ENCODE measurements at regions not wholly inside any gene's neighbourhood (a gene's known extent, or its start where the extent isn't known, plus 50 kb on each side); places are given as distances from the start of the nearest gene placed in this dataset.
A peak's percentile ranks its signal among the peaks of the same experiment; 100 is the strongest.

DNA sequence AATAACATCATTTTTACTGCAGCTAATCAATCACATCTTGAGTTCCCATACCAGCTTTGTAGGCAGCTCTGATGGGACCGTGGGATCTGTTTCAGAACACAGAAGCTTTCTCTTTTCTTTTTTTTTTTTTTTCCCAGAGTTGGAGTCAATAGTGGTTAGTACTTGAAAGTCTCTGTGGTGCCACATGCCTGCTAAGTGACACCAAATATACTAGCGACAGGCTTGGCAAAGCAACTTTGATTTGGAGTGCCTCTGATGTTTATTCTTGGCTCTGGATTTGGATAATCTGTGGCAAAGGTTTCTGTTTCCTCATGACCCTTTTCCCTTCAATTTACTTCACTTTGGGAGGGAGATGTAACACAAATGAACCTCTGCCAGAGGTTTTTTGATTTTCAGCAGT is 681.4 kb upstream of the TENM4 start:
- 39 to 51% methylated on average over 2 of the region's 2 CpGs for WGBS, 2 donors
- Histone ChIP-seq H3K36me3 (ENCODE audit: control insufficient read depth in 4 of 4, insufficient read depth in 4 of 4, low read length in 4 of 4) (no peaks in the 10 kb centered on the region), H3K27me3 (ENCODE audit: control insufficient read depth in 3 of 3, insufficient read depth in 3 of 3, low read length in 2 of 3) (no peaks in the 10 kb centered on the region), H3K9ac (ENCODE audit: insufficient read depth in 1 of 2, low read length in 2 of 2) (no peak overlapping the region), H3K27ac (ENCODE audit: low read depth in 1 of 2, low read length in 1 of 2) (no peak overlapping the region), H3K4me3 (no peak overlapping the region), H3K4me1 (ENCODE audit: control insufficient read depth in 5 of 5, insufficient read depth in 5 of 5, low read length in 5 of 5) (peaks cover 0 to 9% (median 5%) of the 10 kb centered on the region in 5 donors), H3K9me3 (ENCODE audit: control insufficient read depth in 4 of 4, insufficient read depth in 3 of 4, low read length in 3 of 4) (no peaks in the 10 kb centered on the region)
- peak in 2 of 3 donors; percentile 22 to 54 for DNase-seq
- TF ChIP-seq, protein P1, sequence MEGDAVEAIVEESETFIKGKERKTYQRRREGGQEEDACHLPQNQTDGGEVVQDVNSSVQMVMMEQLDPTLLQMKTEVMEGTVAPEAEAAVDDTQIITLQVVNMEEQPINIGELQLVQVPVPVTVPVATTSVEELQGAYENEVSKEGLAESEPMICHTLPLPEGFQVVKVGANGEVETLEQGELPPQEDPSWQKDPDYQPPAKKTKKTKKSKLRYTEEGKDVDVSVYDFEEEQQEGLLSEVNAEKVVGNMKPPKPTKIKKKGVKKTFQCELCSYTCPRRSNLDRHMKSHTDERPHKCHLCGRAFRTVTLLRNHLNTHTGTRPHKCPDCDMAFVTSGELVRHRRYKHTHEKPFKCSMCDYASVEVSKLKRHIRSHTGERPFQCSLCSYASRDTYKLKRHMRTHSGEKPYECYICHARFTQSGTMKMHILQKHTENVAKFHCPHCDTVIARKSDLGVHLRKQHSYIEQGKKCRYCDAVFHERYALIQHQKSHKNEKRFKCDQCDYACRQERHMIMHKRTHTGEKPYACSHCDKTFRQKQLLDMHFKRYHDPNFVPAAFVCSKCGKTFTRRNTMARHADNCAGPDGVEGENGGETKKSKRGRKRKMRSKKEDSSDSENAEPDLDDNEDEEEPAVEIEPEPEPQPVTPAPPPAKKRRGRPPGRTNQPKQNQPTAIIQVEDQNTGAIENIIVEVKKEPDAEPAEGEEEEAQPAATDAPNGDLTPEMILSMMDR (IDR thresholded peaks at IDR 0.05; ENCODE audit: control extremely low read depth, extremely low read depth): no peak
- ATAC-seq (ENCODE audit: insufficient read depth, low FRiP score): no peak

DNA sequence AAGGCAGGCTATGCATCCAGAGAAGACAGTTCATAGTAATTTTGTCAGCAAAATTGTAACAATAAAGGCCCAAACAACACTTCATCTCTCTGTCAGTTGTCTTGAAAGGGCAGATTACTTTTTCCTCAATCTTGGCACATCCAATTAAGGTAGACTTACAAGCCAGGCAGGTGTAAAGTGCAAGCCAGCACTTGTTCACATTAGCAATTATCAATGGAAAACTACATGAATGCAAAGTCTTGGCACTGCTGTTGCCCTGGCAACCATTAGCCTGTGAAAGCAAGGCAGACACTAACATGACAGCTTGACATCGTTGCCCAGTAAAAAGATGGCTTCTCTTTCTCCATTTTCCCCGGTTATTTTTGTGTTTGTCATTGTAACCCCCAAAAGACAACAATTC is 677.2 kb upstream of the TENM4 start:
- 77 to 78% methylated on average over 2 of the region's 2 CpGs for WGBS, 2 donors
- no peaks in the 10 kb centered on the region for H3K27me3 ChIP-seq (ENCODE audit: control insufficient read depth in 3 of 3, insufficient read depth in 3 of 3, low read length in 2 of 3)
- no peaks in the 10 kb centered on the region for H3K9me3 ChIP-seq (ENCODE audit: control insufficient read depth in 4 of 4, insufficient read depth in 3 of 4, low read length in 3 of 4)
- peaks cover 0 to 9% (median 5%) of the 10 kb centered on the region in 5 donors for H3K4me1 ChIP-seq (ENCODE audit: control insufficient read depth in 5 of 5, insufficient read depth in 5 of 5, low read length in 5 of 5)
- no peak for DNase-seq
- TF ChIP-seq, protein P1 (IDR thresholded peaks at IDR 0.05; ENCODE audit: control extremely low read depth, extremely low read depth): no peak
- ATAC-seq (ENCODE audit: insufficient read depth, low FRiP score): no peak
- no peak overlapping the region for H3K9ac ChIP-seq (ENCODE audit: insufficient read depth in 1 of 2, low read length in 2 of 2)
- no peak overlapping the region for H3K4me3 ChIP-seq
- H3K27ac ChIP-seq (ENCODE audit: low read depth in 1 of 2, low read length in 1 of 2): no peak overlapping the region
- H3K36me3 ChIP-seq (ENCODE audit: control insufficient read depth in 4 of 4, insufficient read depth in 4 of 4, low read length in 4 of 4): no peaks in the 10 kb centered on the region

DNA sequence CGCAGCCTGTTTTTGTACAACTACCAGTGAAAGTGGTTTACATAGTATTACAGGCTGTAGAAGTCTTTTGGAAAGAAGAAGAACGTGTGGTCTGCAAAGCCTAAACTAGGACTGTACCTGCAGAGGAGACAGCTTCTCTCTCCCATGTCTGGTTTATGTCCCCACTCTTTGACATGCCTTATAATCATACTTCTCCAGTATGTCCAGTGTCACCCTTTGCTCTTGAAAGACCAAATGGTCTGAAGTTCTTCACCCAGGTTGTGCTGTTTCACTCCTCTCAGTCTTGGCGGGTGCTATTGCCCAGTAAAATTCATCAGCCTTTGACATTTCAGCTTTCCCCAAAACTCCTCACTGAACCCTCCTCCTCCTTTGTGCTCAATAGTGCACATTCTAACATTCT is 676.0 kb upstream of the TENM4 start:
- TF ChIP-seq, protein P1 (IDR thresholded peaks at IDR 0.05; ENCODE audit: control extremely low read depth, extremely low read depth): no peak
- H3K9me3 ChIP-seq (ENCODE audit: control insufficient read depth in 4 of 4, insufficient read depth in 3 of 4, low read length in 3 of 4): no peaks in the 10 kb centered on the region
- 82 to 85% methylated on average over 3 of the region's 3 CpGs for WGBS, 2 donors
- no peak overlapping the region for H3K27ac ChIP-seq (ENCODE audit: low read depth in 1 of 2, low read length in 1 of 2)
- no peak for DNase-seq
- no peak for ATAC-seq (ENCODE audit: insufficient read depth, low FRiP score)
- no peaks in the 10 kb centered on the region for H3K27me3 ChIP-seq (ENCODE audit: control insufficient read depth in 3 of 3, insufficient read depth in 3 of 3, low read length in 2 of 3)
- no peaks in the 10 kb centered on the region for H3K36me3 ChIP-seq (ENCODE audit: control insufficient read depth in 4 of 4, insufficient read depth in 4 of 4, low read length in 4 of 4)
- H3K9ac ChIP-seq (ENCODE audit: insufficient read depth in 1 of 2, low read length in 2 of 2): no peak overlapping the region
- peaks cover 0 to 2% (median under 1%) of the 10 kb centered on the region in 5 donors for H3K4me1 ChIP-seq (ENCODE audit: control insufficient read depth in 5 of 5, insufficient read depth in 5 of 5, low read length in 5 of 5)
- no peak overlapping the region for H3K4me3 ChIP-seq

DNA sequence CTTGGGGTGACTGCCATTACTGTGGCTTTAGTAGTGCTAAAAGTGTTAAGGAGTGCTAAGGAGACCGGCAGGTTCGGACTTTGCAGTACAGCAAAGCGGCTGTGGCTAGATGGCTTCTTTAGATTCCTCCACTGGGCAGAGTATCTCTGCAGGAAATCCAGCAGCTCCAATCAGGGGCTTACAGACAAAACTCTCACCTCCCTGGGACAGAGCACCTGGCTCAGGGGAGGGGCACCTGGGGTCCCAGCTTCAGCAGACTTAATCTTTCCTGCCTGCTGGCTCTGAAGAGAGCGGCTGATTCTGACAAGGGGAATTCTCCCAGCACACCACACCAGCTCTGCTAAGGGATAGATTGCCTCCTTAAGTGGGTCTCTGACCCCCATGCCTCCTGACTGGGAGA is 668.8 kb upstream of the TENM4 start:
- Histone ChIP-seq H3K27ac (ENCODE audit: low read depth in 1 of 2, low read length in 1 of 2) (no peak overlapping the region), H3K27me3 (ENCODE audit: control insufficient read depth in 3 of 3, insufficient read depth in 3 of 3, low read length in 2 of 3) (no peaks in the 10 kb centered on the region), H3K4me1 (ENCODE audit: control insufficient read depth in 5 of 5, insufficient read depth in 5 of 5, low read length in 5 of 5) (no peaks in the 10 kb centered on the region), H3K9ac (ENCODE audit: insufficient read depth in 1 of 2, low read length in 2 of 2) (no peak overlapping the region), H3K36me3 (ENCODE audit: control insufficient read depth in 4 of 4, insufficient read depth in 4 of 4, low read length in 4 of 4) (no peaks in the 10 kb centered on the region), H3K9me3 (ENCODE audit: control insufficient read depth in 4 of 4, insufficient read depth in 3 of 4, low read length in 3 of 4) (no peaks in the 10 kb centered on the region), H3K4me3 (no peak overlapping the region)
- no peak for DNase-seq
- ATAC-seq (ENCODE audit: insufficient read depth, low FRiP score): no peak
- TF ChIP-seq, protein P1 (IDR thresholded peaks at IDR 0.05; ENCODE audit: control extremely low read depth, extremely low read depth): no peak
- WGBS, 2 donors: 90 to 92% methylated on average over 4 of the region's 4 CpGs

Measured in lung (tissue), 11 donors.